ENCODE measurements at regions not wholly inside any gene's neighbourhood (a gene's known extent, or its start where the extent isn't known, plus 50 kb on each side); places are given as distances from the start of the nearest gene placed in this dataset.

DNA sequence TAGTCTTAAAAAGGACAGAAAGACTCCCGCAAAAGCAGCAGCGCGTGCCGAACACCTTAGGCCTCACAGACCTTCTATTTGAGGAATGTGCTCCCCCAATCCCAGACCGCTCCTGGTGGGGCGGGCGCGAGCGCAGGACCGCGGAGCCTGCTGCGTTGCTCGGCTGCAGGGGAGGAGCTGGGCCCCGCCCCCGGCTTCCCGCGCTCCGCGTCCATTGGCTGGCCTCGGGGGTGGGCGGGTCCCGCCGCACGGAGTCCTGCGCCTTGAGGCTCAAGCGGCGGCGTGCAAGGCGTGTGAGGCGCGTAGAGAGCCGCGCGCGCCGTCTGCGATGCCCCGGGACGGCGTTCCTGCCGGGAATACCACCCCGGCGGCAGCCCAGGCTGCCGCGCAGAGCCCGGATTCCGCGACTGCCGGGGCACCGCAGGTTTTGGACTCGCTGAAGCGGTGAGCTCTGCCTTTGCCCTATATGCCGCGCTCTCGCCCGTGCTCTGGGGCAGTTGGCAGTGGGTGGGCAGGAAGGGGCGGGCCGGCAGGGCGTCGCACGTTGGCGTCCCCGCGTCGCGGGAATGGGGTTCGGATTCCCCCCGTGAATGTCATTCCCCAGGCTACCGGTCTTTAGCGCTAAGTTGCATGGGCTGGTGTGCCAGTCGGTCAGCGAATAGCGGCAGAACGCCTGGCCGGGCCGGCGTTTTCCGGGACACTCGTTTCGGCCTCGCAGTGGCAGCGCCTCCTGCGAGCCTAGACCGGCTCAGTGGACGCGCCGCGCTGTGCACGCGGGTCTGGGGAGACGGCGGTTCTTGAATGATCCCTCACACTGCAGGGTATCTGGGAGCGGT is 49.6 kb upstream of the PAIP2B start (continued):
- TF ChIP-seq ZNF843 (tag by site-specific recombination; IDR thresholded peaks at IDR 0.05) (peak; percentile 38), ZNF837 (tag by site-specific recombination; IDR thresholded peaks at IDR 0.05) (peak; percentile 55; the same call in 1 of the 2 replicates), ZNF777 (tag by site-specific recombination; IDR thresholded peaks at IDR 0.05; ENCODE audit: borderline replicate concordance) (no peak), ZNF629 (tag by site-specific recombination; IDR thresholded peaks at IDR 0.05) (no peak), ZNF146 (tag by site-specific recombination; IDR thresholded peaks at IDR 0.05) (peak; percentile 17; the same call in 1 of the 2 replicates), KLF9 (tag by site-specific recombination; IDR thresholded peaks at IDR 0.05; ENCODE audit: low read depth) (peak; percentile 82), ZNF654 (tag by site-specific recombination; IDR thresholded peaks at IDR 0.05; ENCODE audit: low read depth) (no peak), SP2 (tag by site-specific recombination; IDR thresholded peaks at IDR 0.05) (peak; percentile 68), MZF1 (tag by site-specific recombination; IDR thresholded peaks at IDR 0.05; ENCODE audit: borderline replicate concordance) (no peak), ZNF76 (tag by site-specific recombination; IDR thresholded peaks at IDR 0.05; ENCODE audit: borderline replicate concordance, low read depth) (peak; percentile 54; the same call in 1 of the 2 replicates), ZNF132 (tag by site-specific recombination; IDR thresholded peaks at IDR 0.05; ENCODE audit: borderline replicate concordance) (no peak), ZNF341 (tag by site-specific recombination; IDR thresholded peaks at IDR 0.05; ENCODE audit: low read depth) (peak; percentile 68), ZBTB17 (tag by site-specific recombination; IDR thresholded peaks at IDR 0.05) (peak; percentile 91)
- TF ChIP-seq, protein P1, sequence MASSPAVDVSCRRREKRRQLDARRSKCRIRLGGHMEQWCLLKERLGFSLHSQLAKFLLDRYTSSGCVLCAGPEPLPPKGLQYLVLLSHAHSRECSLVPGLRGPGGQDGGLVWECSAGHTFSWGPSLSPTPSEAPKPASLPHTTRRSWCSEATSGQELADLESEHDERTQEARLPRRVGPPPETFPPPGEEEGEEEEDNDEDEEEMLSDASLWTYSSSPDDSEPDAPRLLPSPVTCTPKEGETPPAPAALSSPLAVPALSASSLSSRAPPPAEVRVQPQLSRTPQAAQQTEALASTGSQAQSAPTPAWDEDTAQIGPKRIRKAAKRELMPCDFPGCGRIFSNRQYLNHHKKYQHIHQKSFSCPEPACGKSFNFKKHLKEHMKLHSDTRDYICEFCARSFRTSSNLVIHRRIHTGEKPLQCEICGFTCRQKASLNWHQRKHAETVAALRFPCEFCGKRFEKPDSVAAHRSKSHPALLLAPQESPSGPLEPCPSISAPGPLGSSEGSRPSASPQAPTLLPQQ (tag by site-specific recombination; IDR thresholded peaks at IDR 0.05) = 0 out of 2 replicates have a peak, but pooled peaks have one; percentile 54
- TF ChIP-seq, protein P2, sequence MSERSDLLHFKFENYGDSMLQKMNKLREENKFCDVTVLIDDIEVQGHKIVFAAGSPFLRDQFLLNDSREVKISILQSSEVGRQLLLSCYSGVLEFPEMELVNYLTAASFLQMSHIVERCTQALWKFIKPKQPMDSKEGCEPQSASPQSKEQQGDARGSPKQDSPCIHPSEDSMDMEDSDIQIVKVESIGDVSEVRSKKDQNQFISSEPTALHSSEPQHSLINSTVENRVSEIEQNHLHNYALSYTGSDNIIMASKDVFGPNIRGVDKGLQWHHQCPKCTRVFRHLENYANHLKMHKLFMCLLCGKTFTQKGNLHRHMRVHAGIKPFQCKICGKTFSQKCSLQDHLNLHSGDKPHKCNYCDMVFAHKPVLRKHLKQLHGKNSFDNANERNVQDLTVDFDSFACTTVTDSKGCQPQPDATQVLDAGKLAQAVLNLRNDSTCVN (tag by site-specific recombination; optimal IDR thresholded peaks at IDR 0.05) = peak; percentile 95
- TF ChIP-seq, protein P3, sequence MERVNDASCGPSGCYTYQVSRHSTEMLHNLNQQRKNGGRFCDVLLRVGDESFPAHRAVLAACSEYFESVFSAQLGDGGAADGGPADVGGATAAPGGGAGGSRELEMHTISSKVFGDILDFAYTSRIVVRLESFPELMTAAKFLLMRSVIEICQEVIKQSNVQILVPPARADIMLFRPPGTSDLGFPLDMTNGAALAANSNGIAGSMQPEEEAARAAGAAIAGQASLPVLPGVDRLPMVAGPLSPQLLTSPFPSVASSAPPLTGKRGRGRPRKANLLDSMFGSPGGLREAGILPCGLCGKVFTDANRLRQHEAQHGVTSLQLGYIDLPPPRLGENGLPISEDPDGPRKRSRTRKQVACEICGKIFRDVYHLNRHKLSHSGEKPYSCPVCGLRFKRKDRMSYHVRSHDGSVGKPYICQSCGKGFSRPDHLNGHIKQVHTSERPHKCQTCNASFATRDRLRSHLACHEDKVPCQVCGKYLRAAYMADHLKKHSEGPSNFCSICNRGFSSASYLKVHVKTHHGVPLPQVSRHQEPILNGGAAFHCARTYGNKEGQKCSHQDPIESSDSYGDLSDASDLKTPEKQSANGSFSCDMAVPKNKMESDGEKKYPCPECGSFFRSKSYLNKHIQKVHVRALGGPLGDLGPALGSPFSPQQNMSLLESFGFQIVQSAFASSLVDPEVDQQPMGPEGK (tag by site-specific recombination; IDR thresholded peaks at IDR 0.05) = peak; percentile 75
- TF ChIP-seq, protein P4, sequence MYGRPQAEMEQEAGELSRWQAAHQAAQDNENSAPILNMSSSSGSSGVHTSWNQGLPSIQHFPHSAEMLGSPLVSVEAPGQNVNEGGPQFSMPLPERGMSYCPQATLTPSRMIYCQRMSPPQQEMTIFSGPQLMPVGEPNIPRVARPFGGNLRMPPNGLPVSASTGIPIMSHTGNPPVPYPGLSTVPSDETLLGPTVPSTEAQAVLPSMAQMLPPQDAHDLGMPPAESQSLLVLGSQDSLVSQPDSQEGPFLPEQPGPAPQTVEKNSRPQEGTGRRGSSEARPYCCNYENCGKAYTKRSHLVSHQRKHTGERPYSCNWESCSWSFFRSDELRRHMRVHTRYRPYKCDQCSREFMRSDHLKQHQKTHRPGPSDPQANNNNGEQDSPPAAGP (tag by site-specific recombination; IDR thresholded peaks at IDR 0.05) = peak; percentile 56; the same call in 1 of the 2 replicates
- TF ChIP-seq, protein P5, sequence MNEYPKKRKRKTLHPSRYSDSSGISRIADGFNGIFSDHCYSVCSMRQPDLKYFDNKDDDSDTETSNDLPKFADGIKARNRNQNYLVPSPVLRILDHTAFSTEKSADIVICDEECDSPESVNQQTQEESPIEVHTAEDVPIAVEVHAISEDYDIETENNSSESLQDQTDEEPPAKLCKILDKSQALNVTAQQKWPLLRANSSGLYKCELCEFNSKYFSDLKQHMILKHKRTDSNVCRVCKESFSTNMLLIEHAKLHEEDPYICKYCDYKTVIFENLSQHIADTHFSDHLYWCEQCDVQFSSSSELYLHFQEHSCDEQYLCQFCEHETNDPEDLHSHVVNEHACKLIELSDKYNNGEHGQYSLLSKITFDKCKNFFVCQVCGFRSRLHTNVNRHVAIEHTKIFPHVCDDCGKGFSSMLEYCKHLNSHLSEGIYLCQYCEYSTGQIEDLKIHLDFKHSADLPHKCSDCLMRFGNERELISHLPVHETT (tag by site-specific recombination; IDR thresholded peaks at IDR 0.05) = 0 out of 2 replicates have a peak, but pooled peaks have one; percentile 39
- TF ChIP-seq, protein P6, sequence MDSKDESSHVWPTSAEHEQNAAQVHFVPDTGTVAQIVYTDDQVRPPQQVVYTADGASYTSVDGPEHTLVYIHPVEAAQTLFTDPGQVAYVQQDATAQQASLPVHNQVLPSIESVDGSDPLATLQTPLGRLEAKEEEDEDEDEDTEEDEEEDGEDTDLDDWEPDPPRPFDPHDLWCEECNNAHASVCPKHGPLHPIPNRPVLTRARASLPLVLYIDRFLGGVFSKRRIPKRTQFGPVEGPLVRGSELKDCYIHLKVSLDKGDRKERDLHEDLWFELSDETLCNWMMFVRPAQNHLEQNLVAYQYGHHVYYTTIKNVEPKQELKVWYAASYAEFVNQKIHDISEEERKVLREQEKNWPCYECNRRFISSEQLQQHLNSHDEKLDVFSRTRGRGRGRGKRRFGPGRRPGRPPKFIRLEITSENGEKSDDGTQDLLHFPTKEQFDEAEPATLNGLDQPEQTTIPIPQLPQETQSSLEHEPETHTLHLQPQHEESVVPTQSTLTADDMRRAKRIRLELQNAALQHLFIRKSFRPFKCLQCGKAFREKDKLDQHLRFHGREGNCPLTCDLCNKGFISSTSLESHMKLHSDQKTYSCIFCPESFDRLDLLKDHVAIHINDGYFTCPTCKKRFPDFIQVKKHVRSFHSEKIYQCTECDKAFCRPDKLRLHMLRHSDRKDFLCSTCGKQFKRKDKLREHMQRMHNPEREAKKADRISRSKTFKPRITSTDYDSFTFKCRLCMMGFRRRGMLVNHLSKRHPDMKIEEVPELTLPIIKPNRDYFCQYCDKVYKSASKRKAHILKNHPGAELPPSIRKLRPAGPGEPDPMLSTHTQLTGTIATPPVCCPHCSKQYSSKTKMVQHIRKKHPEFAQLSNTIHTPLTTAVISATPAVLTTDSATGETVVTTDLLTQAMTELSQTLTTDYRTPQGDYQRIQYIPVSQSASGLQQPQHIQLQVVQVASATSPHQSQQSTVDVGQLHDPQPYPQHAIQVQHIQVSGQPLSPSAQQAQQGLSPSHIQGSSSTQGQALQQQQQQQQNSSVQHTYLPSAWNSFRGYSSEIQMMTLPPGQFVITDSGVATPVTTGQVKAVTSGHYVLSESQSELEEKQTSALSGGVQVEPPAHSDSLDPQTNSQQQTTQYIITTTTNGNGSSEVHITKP (tag by site-specific recombination; IDR thresholded peaks at IDR 0.05) = peak; percentile 6; the same call in 1 of the 2 replicates
- TF ChIP-seq, protein P7, sequence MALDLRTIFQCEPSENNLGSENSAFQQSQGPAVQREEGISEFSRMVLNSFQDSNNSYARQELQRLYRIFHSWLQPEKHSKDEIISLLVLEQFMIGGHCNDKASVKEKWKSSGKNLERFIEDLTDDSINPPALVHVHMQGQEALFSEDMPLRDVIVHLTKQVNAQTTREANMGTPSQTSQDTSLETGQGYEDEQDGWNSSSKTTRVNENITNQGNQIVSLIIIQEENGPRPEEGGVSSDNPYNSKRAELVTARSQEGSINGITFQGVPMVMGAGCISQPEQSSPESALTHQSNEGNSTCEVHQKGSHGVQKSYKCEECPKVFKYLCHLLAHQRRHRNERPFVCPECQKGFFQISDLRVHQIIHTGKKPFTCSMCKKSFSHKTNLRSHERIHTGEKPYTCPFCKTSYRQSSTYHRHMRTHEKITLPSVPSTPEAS (tag by site-specific recombination; IDR thresholded peaks at IDR 0.05) = no peak
- TF ChIP-seq, protein P8, sequence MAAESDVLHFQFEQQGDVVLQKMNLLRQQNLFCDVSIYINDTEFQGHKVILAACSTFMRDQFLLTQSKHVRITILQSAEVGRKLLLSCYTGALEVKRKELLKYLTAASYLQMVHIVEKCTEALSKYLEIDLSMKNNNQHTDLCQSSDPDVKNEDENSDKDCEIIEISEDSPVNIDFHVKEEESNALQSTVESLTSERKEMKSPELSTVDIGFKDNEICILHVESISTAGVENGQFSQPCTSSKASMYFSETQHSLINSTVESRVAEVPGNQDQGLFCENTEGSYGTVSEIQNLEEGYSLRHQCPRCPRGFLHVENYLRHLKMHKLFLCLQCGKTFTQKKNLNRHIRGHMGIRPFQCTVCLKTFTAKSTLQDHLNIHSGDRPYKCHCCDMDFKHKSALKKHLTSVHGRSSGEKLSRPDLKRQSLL (tag by site-specific recombination; IDR thresholded peaks at IDR 0.05) = 0 out of 2 replicates have a peak, but pooled peaks have one; percentile 30
- TF ChIP-seq, protein P9, sequence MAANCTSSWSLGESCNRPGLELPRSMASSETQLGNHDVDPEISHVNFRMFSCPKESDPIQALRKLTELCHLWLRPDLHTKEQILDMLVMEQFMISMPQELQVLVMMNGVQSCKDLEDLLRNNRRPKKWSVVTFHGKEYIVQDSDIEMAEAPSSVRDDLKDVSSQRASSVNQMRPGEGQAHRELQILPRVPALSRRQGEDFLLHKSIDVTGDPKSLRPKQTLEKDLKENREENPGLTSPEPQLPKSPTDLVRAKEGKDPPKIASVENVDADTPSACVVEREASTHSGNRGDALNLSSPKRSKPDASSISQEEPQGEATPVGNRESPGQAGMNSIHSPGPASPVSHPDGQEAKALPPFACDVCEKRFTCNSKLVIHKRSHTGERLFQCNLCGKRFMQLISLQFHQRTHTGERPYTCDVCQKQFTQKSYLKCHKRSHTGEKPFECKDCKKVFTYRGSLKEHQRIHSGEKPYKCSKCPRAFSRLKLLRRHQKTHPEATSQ (tag by site-specific recombination; IDR thresholded peaks at IDR 0.05) = 0 out of 2 replicates have a peak, but pooled peaks have one; percentile 10
